Astrocyte (in vitro differentiated cells and primary cell): ENCODE measurements at regions not wholly inside any gene's neighbourhood (a gene's known extent, or its start where the extent isn't known, plus 50 kb on each side); places are given as distances from the start of the nearest gene placed in this dataset.

Source experiments
- DNase-seq: peaks from one replicate; pipeline ENCODE4 v3.0.0-alpha.2; 2010; ENCODE audit warnings: low read depth
- FAIRE-seq: peaks from 2 replicates; lab custom pipeline; 2011; peaks lifted over from hg19 to GRCh38; lab: Jason Lieb, UNC
- H2AFZ ChIP-seq: 2 replicates; pipeline ENCODE4 v1.6.0; 2012; ENCODE audit warnings: low read depth, low read length, inconsistent platforms
- H3K27ac ChIP-seq: 2 replicates; pipeline ENCODE4 v1.5.1; 2011; ENCODE audit warnings: low read depth, low read length, inconsistent platforms
- H3K27me3 ChIP-seq: 2 replicates; pipeline ENCODE4 v1.6.0; 2011; ENCODE audit warnings: low read length, inconsistent platforms; ENCODE audit not compliant: insufficient read depth
- H3K36me3 ChIP-seq: 2 replicates; pipeline ENCODE4 v1.5.1; 2011; ENCODE audit warnings: low read length, inconsistent platforms; ENCODE audit not compliant: insufficient read depth
- H3K4me1 ChIP-seq: 2 replicates; pipeline ENCODE4 v1.5.1; 2011; ENCODE audit warnings: low read length, inconsistent platforms; ENCODE audit not compliant: insufficient read depth
- H3K4me2 ChIP-seq: 2 replicates; pipeline ENCODE4 v1.6.0; 2012; ENCODE audit warnings: low read length, inconsistent platforms
- H3K4me3 ChIP-seq: 2 replicates; pipeline ENCODE4 v1.5.1; 2011; ENCODE audit warnings: low read depth, mild to moderate bottlenecking, low read length, inconsistent platforms; ENCODE audit not compliant: insufficient read depth
- H3K79me2 ChIP-seq: 2 replicates; pipeline ENCODE4 v1.6.0; 2012; ENCODE audit warnings: mild to moderate bottlenecking, low read length, inconsistent platforms; ENCODE audit not compliant: insufficient read depth
- H3K9ac ChIP-seq: 2 replicates; pipeline ENCODE4 v1.6.0; 2012; ENCODE audit warnings: mild to moderate bottlenecking, low read length, inconsistent platforms
- H3K9me3 ChIP-seq: 2 replicates; pipeline ENCODE4 v1.5.1; 2012; ENCODE audit warnings: low read depth, mild to moderate bottlenecking, low read length, inconsistent platforms; ENCODE audit not compliant: insufficient read depth
- H4K20me1 ChIP-seq: 2 replicates; pipeline ENCODE4 v1.6.0; 2012; ENCODE audit warnings: low read length, inconsistent platforms; ENCODE audit not compliant: insufficient read depth
- H3K27ac Mint-ChIP-seq: one replicate; pipeline ENCODE4 v1.8.0; 2021; ENCODE audit warnings: mild to moderate bottlenecking, mixed read lengths; ENCODE audit not compliant: unreplicated experiment
- H3K27me3 Mint-ChIP-seq: one replicate; pipeline ENCODE4 v1.8.0; 2021; ENCODE audit warnings: low read depth, mixed read lengths; ENCODE audit not compliant: unreplicated experiment
- H3K36me3 Mint-ChIP-seq: one replicate; pipeline ENCODE4 v1.8.0; 2021; ENCODE audit warnings: low read depth, mixed read lengths; ENCODE audit not compliant: unreplicated experiment
- H3K4me1 Mint-ChIP-seq: one replicate; pipeline ENCODE4 v1.8.0; 2021; ENCODE audit warnings: low read depth, mixed read lengths; ENCODE audit not compliant: unreplicated experiment
- H3K4me3 Mint-ChIP-seq: one replicate; pipeline ENCODE4 v1.8.0; 2021; ENCODE audit warnings: mild to moderate bottlenecking, moderate library complexity, mixed read lengths; ENCODE audit not compliant: unreplicated experiment
- H3K9me3 Mint-ChIP-seq: one replicate; pipeline ENCODE4 v1.8.0; 2021; ENCODE audit warnings: mild to moderate bottlenecking, mixed read lengths; ENCODE audit not compliant: unreplicated experiment
- EZH2 ChIP-seq: IDR thresholded peaks from 2 replicates; pipeline ENCODE4 v1.6.1; 2012; ENCODE audit warnings: mild to moderate bottlenecking, low read length, inconsistent platforms; ENCODE audit not compliant: insufficient read depth
- TF ChIP-seq, protein P1 (sequence below): IDR thresholded peaks from 2 replicates; pipeline ENCODE4 v1.5.1; 2011; ENCODE audit warnings: low read depth, mild to moderate bottlenecking, inconsistent platforms, low read length, moderate library complexity; ENCODE audit not compliant: insufficient read depth

DNA sequence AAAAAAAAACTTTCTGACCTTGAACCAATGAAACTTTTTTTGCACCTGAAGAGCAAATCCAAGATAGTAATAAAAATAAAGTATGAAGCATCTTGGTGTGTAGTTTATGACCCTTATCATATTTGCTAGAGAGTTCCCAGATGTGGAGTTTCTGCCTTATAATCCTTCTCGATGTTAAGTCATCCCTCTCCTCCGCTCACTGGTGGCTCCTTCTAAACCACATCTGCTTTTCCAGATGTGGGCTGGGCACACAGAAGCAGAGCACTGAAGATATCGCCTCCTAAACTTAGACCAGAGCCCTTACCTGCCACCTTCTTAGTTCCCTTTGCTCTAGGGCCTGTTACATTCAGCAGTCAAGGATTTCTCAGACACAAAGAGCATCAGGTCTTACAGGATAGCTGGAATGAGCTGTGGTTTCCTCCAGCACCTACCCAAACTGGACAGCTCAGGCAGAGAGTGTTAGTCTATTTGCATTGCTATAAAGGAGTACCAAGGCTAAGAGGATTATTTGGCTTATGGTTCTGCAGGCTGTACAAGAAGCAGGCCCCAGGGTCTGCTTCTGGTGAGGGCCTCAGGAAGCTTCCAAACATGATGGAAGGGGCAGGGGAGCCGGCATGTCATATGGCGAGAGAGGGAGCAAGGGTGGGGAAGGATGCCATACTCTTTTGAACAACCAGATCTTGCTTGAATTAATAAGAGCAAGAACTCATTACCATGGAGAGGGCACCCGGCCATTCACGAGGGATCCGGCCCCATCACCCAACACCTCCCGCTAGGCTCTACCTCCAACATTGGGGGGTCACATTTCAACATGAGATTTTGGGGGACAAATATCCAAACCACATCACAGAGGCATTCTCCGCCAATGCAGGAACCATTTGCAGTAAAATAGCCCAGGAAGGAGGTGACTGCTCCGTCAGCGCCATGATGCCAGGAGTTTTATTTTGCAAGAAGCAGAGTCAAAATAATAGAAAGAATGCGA is 75.6 kb upstream of the HELT start:
- Histone ChIP-seq H3K9me3 (no peaks in the 10 kb centered on the region), H3K79me2 (no peaks in the 10 kb centered on the region), H3K9ac (no peak overlapping the region), H3K27me3 (no peaks in the 10 kb centered on the region), H3K36me3 (no peaks in the 10 kb centered on the region), H3K4me2 (no peak overlapping the region), H2AFZ (no peak overlapping the region), H3K4me3 (no peak overlapping the region), H3K4me1 (no peaks in the 10 kb centered on the region), H4K20me1 (no peaks in the 10 kb centered on the region), H3K27ac (no peak overlapping the region)
- H3K9me3 Mint-ChIP-seq, result peaks cover 7% of the 10 kb centered on the region
- H3K4me3 Mint-ChIP-seq, result no peak overlapping the region
- no peak overlapping the region for H3K27ac Mint-ChIP-seq
- TF ChIP-seq EZH2, result no peak
- TF ChIP-seq, protein P1, sequence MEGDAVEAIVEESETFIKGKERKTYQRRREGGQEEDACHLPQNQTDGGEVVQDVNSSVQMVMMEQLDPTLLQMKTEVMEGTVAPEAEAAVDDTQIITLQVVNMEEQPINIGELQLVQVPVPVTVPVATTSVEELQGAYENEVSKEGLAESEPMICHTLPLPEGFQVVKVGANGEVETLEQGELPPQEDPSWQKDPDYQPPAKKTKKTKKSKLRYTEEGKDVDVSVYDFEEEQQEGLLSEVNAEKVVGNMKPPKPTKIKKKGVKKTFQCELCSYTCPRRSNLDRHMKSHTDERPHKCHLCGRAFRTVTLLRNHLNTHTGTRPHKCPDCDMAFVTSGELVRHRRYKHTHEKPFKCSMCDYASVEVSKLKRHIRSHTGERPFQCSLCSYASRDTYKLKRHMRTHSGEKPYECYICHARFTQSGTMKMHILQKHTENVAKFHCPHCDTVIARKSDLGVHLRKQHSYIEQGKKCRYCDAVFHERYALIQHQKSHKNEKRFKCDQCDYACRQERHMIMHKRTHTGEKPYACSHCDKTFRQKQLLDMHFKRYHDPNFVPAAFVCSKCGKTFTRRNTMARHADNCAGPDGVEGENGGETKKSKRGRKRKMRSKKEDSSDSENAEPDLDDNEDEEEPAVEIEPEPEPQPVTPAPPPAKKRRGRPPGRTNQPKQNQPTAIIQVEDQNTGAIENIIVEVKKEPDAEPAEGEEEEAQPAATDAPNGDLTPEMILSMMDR, result no peak
- no peaks in the 10 kb centered on the region for H3K4me1 Mint-ChIP-seq
- no peak for FAIRE-seq
- H3K27me3 Mint-ChIP-seq, result peaks cover 12% of the 10 kb centered on the region
- DNase-seq, result no peak
- no peaks in the 10 kb centered on the region for H3K36me3 Mint-ChIP-seq

DNA sequence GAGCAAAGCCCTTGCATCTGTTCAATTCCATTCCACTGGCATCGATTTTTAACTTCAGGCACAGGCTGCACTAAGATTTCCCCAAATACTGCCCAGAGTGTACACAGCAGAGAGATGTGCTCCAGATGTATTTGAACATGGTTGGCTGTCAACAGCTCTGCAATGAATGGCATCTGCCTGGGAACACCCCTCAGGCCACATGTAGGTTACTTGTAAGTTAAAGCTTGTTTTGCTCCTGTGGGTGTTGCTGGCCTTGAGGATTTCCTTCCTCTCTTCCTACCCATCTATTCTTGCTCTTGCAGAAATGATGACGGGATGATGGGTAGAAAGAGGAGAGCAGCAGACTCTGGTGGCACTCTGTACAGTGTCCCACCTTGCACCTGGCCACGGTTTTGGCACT is 69.3 kb upstream of the HELT start:
- H2AFZ ChIP-seq, result no peak overlapping the region
- FAIRE-seq, result no peak
- Mint-ChIP-seq H3K4me3 (no peak overlapping the region), H3K27me3 (peaks cover 47% of the 10 kb centered on the region), H3K27ac (no peak overlapping the region), H3K9me3 (no peaks in the 10 kb centered on the region), H3K4me1 (no peaks in the 10 kb centered on the region), H3K36me3 (no peaks in the 10 kb centered on the region)
- H3K36me3 ChIP-seq, result no peaks in the 10 kb centered on the region
- TF ChIP-seq, protein P1, result no peak
- TF ChIP-seq EZH2, result no peak
- no peak overlapping the region for H3K4me2 ChIP-seq
- no peak overlapping the region for H3K9ac ChIP-seq
- no peaks in the 10 kb centered on the region for H3K27me3 ChIP-seq
- no peak for DNase-seq
- H3K4me1 ChIP-seq, result no peaks in the 10 kb centered on the region
- H4K20me1 ChIP-seq, result no peaks in the 10 kb centered on the region
- no peak overlapping the region for H3K4me3 ChIP-seq
- H3K79me2 ChIP-seq, result no peaks in the 10 kb centered on the region
- no peak overlapping the region for H3K27ac ChIP-seq
- peaks cover 6% of the 10 kb centered on the region for H3K9me3 ChIP-seq
